Stimulated activated effector memory CD8-positive, alpha-beta T cell treated with anti-CD3 and anti-CD28 coated beads, Interleukin-12 subunit alpha, Interleukin-12 subunit beta, amount 100 ng/mL, for 72 hours (primary cell): ENCODE measurements at regions not wholly inside any gene's neighbourhood (a gene's known extent, or its start where the extent isn't known, plus 50 kb on each side); places are given as distances from the start of the nearest gene placed in this dataset.

Experiments
- ATAC-seq: fragments of 150-1000 bp; cut with Tn5 transposase; 2 replicates; pipeline ENCODE4 v1.10.0; 2021
- DNase-seq, 2 donors: peaks; one replicate each; pipeline ENCODE4 v3.0.0; 2021 to 2022; ENCODE audit warnings: low spot score in 2 of 2
- H3K27ac Mint-ChIP-seq: one replicate; pipeline ENCODE4 v1.8.0; 2022; ENCODE audit warnings: mild to moderate bottlenecking, mixed read lengths
- H3K36me3 Mint-ChIP-seq: one replicate; pipeline ENCODE4 v1.8.0; 2022; ENCODE audit warnings: mild to moderate bottlenecking, mixed read lengths
- H3K4me1 Mint-ChIP-seq: one replicate; pipeline ENCODE4 v1.8.0; 2022; ENCODE audit warnings: mixed read lengths
- H3K4me3 Mint-ChIP-seq: one replicate; pipeline ENCODE4 v1.8.0; 2022; ENCODE audit warnings: mild to moderate bottlenecking, mixed read lengths
- H3K9me3 Mint-ChIP-seq: one replicate; pipeline ENCODE4 v1.8.0; 2022; ENCODE audit warnings: mixed read lengths

- ATAC-seq (no peak), DNase-seq (no peak)
- H3K9me3 Mint-ChIP-seq = peaks cover 3% of the 10 kb centered on the region
- no peaks in the 10 kb centered on the region for H3K36me3 Mint-ChIP-seq
- H3K27ac Mint-ChIP-seq = no peak overlapping the region
- H3K4me1 Mint-ChIP-seq = no peaks in the 10 kb centered on the region
- H3K4me3 Mint-ChIP-seq = no peak overlapping the region
Measured at GRCh38 chr5:124310453-124310852, 436.0 kb downstream of the ZNF608 start.

DNA sequence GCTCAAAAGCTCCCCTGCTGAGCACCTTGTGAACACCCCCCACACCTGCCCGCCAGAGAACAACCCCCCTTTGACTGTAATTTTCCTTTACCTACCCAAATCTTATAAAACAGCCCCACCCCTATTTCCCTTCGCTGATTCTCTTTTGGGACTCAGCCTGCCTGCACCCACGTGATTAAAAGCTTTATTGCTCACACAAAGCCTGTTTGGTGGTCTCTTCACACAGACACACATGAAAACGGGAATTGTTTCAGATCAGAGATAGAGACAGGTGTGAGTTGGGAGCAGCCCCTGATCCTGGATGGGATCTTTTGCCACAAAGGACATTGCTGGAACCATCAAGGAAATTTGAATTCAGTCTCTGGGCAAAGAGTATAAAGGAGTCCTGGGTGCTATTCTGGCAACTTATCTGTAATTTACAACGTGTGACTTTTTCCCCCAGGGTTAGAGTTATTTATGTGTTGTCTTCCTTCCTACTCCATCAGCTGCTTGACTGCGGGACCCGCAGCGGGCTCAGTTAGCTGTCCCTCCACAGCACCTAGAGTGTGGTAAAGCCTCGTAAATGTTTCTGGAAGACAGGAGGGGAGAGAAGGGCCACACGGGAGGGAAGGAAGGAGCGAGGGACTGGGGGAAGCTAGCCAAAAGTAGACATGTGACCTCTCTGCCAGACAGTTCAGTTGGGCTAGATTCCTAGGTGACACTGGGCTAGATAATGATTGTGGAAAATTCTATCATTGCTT is 437.0 kb downstream of the ZNF608 start:
- H3K4me1 Mint-ChIP-seq = no peaks in the 10 kb centered on the region
- ATAC-seq = no peak
- H3K4me3 Mint-ChIP-seq = no peak overlapping the region
- H3K36me3 Mint-ChIP-seq = no peaks in the 10 kb centered on the region
- H3K9me3 Mint-ChIP-seq = peaks cover 3% of the 10 kb centered on the region
- DNase-seq = no peak
- H3K27ac Mint-ChIP-seq = no peak overlapping the region

DNA sequence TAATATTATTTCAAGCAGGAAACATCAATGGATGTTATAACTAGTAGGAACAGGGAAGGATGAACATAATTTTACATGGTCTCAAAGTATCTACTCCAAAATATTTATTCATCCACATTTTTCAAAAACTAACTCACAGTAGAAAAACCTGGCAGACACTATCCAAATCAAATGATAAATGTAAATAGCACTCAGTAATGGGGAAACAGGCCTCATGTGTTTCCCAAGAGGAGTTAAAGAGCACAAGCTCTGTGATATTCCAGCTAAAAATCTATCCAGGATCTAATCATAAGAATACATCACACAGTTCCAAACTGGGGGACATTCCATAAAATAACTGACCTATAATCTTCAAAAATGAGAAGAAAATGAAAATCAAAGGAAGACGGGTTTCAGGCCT is 443.1 kb downstream of the ZNF608 start:
- ATAC-seq (no peak), DNase-seq (no peak)
- H3K27ac Mint-ChIP-seq = no peak overlapping the region
- H3K4me3 Mint-ChIP-seq = no peak overlapping the region
- no peaks in the 10 kb centered on the region for H3K4me1 Mint-ChIP-seq
- H3K36me3 Mint-ChIP-seq = no peaks in the 10 kb centered on the region
- H3K9me3 Mint-ChIP-seq = no peaks in the 10 kb centered on the region

GRCh38 chr5:124302533-124302932 is 443.9 kb downstream of the ZNF608 start:
- H3K9me3 Mint-ChIP-seq = peaks cover 3% of the 10 kb centered on the region
- no peak overlapping the region for H3K4me3 Mint-ChIP-seq
- DNase-seq (no peak), ATAC-seq (no peak)
- H3K27ac Mint-ChIP-seq = no peak overlapping the region
- H3K36me3 Mint-ChIP-seq = no peaks in the 10 kb centered on the region
- no peaks in the 10 kb centered on the region for H3K4me1 Mint-ChIP-seq

- H3K27ac Mint-ChIP-seq = no peak overlapping the region
- H3K4me1 Mint-ChIP-seq = no peaks in the 10 kb centered on the region
- DNase-seq = no peak
Measured at GRCh38 chr5:124301850-124302249, 444.6 kb downstream of the ZNF608 start.

DNA sequence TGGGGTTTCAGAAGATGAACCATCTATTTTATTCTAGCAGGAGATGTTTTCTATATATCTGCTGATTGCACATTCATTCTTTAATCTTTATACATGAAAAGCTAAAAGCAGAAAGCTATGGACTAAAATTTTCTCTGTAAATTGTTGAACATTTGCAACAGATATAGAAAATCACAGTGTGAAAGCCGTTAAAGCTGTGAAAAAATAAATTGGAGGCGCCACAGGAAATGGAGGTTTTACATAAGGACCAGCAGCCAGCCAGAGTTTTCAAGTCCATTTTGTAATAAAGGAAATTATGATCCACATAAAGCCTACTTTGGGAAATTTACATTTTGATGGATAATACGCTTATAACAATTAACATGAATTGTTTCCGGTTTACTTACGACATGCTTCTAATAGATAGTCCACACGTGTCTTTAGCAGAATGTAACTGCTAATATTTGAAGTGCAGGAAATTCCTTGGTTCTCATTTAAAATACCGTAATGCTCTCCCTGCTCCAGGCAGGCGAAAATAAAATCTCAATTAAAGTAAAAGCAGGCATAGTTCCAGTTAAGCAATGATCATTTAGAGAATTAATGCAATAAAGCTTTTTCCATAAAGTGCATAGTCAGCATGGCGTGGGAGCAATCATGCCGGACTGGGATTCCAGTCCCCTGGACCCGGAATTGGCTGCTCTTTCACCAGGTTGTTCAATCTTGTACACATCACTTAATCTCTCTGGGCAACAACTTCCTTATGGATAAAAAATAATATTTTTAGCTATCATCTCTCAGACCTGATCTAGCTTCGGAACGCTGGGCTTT is 445.4 kb downstream of the ZNF608 start:
- DNase-seq = no peak
- Mint-ChIP-seq H3K36me3 (no peaks in the 10 kb centered on the region), H3K4me1 (no peaks in the 10 kb centered on the region), H3K9me3 (peaks cover 3% of the 10 kb centered on the region), H3K27ac (no peak overlapping the region), H3K4me3 (no peak overlapping the region)
- no peak for ATAC-seq

More at GRCh38 chr5:124301850-124302249, 444.6 kb downstream of the ZNF608 start:
- no peak overlapping the region for H3K4me3 Mint-ChIP-seq
- ATAC-seq = no peak
- peaks cover 3% of the 10 kb centered on the region for H3K9me3 Mint-ChIP-seq
- H3K36me3 Mint-ChIP-seq = no peaks in the 10 kb centered on the region

GRCh38 chr5:124297826-124298225 is 448.6 kb downstream of the ZNF608 start:
- Mint-ChIP-seq H3K4me1 (no peaks in the 10 kb centered on the region), H3K4me3 (no peak overlapping the region), H3K27ac (no peak overlapping the region), H3K36me3 (no peaks in the 10 kb centered on the region), H3K9me3 (peaks cover 7% of the 10 kb centered on the region)
- no peak for DNase-seq
- no peak for ATAC-seq

- H3K27ac Mint-ChIP-seq = no peak overlapping the region
- no peaks in the 10 kb centered on the region for H3K36me3 Mint-ChIP-seq
- DNase-seq (no peak), ATAC-seq (no peak)
- no peaks in the 10 kb centered on the region for H3K4me1 Mint-ChIP-seq
- no peak overlapping the region for H3K4me3 Mint-ChIP-seq
- peaks cover 4% of the 10 kb centered on the region for H3K9me3 Mint-ChIP-seq
Measured at GRCh38 chr5:124292322-124292855, 454.1 kb downstream of the ZNF608 start.

GRCh38 chr5:124289641-124290311 is 456.7 kb downstream of the ZNF608 start:
- no peak overlapping the region for H3K4me3 Mint-ChIP-seq
- H3K4me1 Mint-ChIP-seq = no peaks in the 10 kb centered on the region
- ATAC-seq (no peak), DNase-seq (no peak)
- H3K27ac Mint-ChIP-seq = no peak overlapping the region
- H3K9me3 Mint-ChIP-seq = peaks cover 4% of the 10 kb centered on the region
- no peaks in the 10 kb centered on the region for H3K36me3 Mint-ChIP-seq

DNA sequence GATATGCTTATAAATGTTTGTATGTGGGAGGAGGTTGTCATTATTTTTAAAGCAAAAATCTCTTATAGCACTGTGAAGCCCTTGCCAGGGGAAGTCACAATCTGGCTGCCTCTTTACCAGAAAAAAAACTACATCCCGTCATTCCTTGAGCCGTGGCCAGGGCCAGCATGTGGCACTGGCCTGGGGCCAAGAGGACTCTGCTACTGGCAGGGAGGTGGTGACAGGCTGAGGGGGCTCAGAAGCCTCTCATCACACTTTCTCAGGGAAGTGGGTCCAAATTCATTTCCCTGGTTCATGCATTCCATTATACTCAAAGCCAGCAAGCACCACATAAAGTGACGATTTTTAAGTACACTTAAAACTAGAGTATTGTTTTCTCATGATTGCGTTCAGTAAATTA is 457.3 kb downstream of the ZNF608 start:
- ATAC-seq (no peak), DNase-seq (no peak)
- no peak overlapping the region for H3K4me3 Mint-ChIP-seq
- H3K36me3 Mint-ChIP-seq = no peaks in the 10 kb centered on the region
- H3K9me3 Mint-ChIP-seq = peaks cover 2% of the 10 kb centered on the region
- H3K4me1 Mint-ChIP-seq = no peaks in the 10 kb centered on the region
- H3K27ac Mint-ChIP-seq = no peak overlapping the region

GRCh38 chr5:124287813-124288212 is 458.6 kb downstream of the ZNF608 start:
- ATAC-seq (no peak), DNase-seq (no peak)
- Mint-ChIP-seq H3K27ac (no peak overlapping the region), H3K9me3 (peaks cover 8% of the 10 kb centered on the region), H3K4me3 (no peak overlapping the region), H3K36me3 (no peaks in the 10 kb centered on the region), H3K4me1 (no peaks in the 10 kb centered on the region)

- DNase-seq = no peak
- ATAC-seq = no peak
- H3K9me3 Mint-ChIP-seq = peaks cover 8% of the 10 kb centered on the region
- no peaks in the 10 kb centered on the region for H3K4me1 Mint-ChIP-seq
- H3K4me3 Mint-ChIP-seq = no peak overlapping the region
- no peaks in the 10 kb centered on the region for H3K36me3 Mint-ChIP-seq
- H3K27ac Mint-ChIP-seq = no peak overlapping the region
Measured at GRCh38 chr5:124285733-124286132, 460.7 kb downstream of the ZNF608 start.

DNA sequence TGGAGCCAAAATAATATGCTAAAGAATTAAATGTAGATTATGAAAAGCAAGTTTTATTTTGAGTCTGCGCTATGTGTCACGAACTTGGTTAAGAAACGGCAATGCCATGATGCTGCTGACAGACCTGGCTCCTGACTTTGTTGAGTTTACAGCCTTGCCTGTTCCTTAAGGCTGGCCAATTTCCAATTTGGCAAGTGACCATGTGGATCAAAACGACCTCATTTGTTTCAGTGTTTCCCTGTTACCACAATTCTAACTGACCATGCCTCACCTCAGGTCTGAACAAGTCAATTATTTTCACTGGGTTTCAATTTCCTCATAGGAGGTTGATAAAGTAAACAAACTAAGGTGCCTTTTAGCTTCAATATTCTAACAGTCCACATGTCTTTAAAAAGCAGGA is 461.4 kb downstream of the ZNF608 start:
- Mint-ChIP-seq H3K4me1 (no peaks in the 10 kb centered on the region), H3K36me3 (no peaks in the 10 kb centered on the region), H3K9me3 (peaks cover 8% of the 10 kb centered on the region), H3K27ac (no peak overlapping the region), H3K4me3 (no peak overlapping the region)
- ATAC-seq (no peak), DNase-seq (no peak)

DNA sequence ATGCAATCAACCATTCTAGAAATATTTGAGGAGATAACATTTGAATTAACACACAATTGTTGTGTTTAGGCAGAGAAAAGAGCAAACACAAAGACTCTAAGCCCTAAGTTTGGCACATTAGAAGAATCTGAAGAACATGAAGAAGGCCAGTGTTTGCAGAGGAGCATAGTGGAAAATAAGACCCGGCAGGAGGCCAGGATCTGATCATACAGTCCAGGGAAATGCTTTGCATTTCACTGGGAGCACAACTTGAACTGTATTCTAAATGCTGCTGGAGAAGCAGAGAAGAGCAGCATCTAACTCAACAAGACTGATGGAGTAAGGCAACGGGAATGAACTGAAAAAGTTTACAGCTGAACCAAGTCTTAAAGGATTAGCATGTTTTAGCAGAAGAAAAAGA is 463.4 kb downstream of the ZNF608 start:
- H3K4me1 Mint-ChIP-seq = no peaks in the 10 kb centered on the region
- no peak overlapping the region for H3K4me3 Mint-ChIP-seq
- H3K9me3 Mint-ChIP-seq = peaks cover 8% of the 10 kb centered on the region
- no peak for DNase-seq
- no peak overlapping the region for H3K27ac Mint-ChIP-seq
- ATAC-seq = no peak
- H3K36me3 Mint-ChIP-seq = no peaks in the 10 kb centered on the region

DNA sequence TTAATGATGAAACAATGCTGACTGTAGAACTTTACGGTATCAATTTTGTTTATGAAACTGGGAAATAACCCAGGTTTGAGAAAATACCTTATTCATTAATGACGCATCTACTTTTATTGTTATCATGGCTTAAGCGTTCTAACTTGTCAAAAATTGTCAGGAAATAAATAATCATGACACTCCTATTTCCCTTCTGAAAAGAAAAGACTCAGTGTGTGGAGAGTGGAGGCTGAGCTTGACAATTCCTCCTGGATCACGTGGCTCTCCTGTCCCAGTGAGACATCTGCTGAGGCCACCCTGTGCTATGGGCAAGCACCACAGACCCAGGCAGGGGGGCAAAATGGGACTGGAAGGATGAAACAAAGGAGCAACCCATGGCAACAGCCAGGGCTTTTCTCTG is 466.4 kb downstream of the ZNF608 start:
- ATAC-seq = no peak
- no peak overlapping the region for H3K27ac Mint-ChIP-seq
- H3K36me3 Mint-ChIP-seq = no peaks in the 10 kb centered on the region
- peaks cover 8% of the 10 kb centered on the region for H3K9me3 Mint-ChIP-seq
- no peaks in the 10 kb centered on the region for H3K4me1 Mint-ChIP-seq
- no peak for DNase-seq
- H3K4me3 Mint-ChIP-seq = no peak overlapping the region
